ENCODE measurements at regions not wholly inside any gene's neighbourhood (a gene's known extent, or its start where the extent isn't known, plus 50 kb on each side); places are given as distances from the start of the nearest gene placed in this dataset.
A peak's percentile ranks its signal among the peaks of the same experiment; 100 is the strongest.

GRCh38 chr4:186936496-186937375, 213.1 kb upstream of the FAT1 start:
- DNase-seq, result no peak

- DNase-seq, result no peak
These were observed 215.6 kb upstream of the FAT1 start for GRCh38 chr4:186939226-186939625.

GRCh38 chr4:186939766-186940165, 216.1 kb upstream of the FAT1 start:
- peak; percentile 35 for DNase-seq

- no peak for DNase-seq
These were observed 216.8 kb upstream of the FAT1 start for GRCh38 chr4:186940476-186940875.

- DNase-seq, result no peak
These were observed 219.2 kb upstream of the FAT1 start for GRCh38 chr4:186942758-186943377.

- no peak for DNase-seq
These were observed 219.8 kb upstream of the FAT1 start for GRCh38 chr4:186943411-186943810.

- no peak for DNase-seq
These were observed 222.5 kb upstream of the FAT1 start for GRCh38 chr4:186946136-186946535.

GRCh38 chr4:186946682-186947294, 223.1 kb upstream of the FAT1 start:
- DNase-seq, result peak; percentile 2

- DNase-seq, result no peak
These were observed 224.9 kb upstream of the FAT1 start for GRCh38 chr4:186948361-186949242.

- DNase-seq, result no peak
These were observed 226.2 kb upstream of the FAT1 start for GRCh38 chr4:186949847-186950246.

- no peak for DNase-seq
These were observed 229.1 kb upstream of the FAT1 start for GRCh38 chr4:186952709-186953108.

- DNase-seq, result no peak
These were observed 230.1 kb upstream of the FAT1 start for GRCh38 chr4:186953599-186954260.

GRCh38 chr4:186954509-186954908, 230.9 kb upstream of the FAT1 start:
- DNase-seq, result no peak

GRCh38 chr4:186954956-186955355, 231.3 kb upstream of the FAT1 start:
- DNase-seq, result no peak

GRCh38 chr4:186957952-186958555, 234.4 kb upstream of the FAT1 start:
- no peak for DNase-seq

GRCh38 chr4:186958726-186959350, 235.2 kb upstream of the FAT1 start:
- no peak for DNase-seq

- no peak for DNase-seq
These were observed 256.5 kb upstream of the FAT1 start for GRCh38 chr4:186979961-186980745.

- DNase-seq, result no peak
These were observed 257.5 kb upstream of the FAT1 start for GRCh38 chr4:186981161-186981560.

GRCh38 chr4:186982160-186982559, 258.5 kb upstream of the FAT1 start:
- DNase-seq, result no peak

GRCh38 chr4:186984105-186984644, 260.5 kb upstream of the FAT1 start:
- no peak for DNase-seq

Data from hematopoietic multipotent progenitor cell treated with erythropoietin and hydrocortisone succinate and interleukin-3 and kit ligand, for 4 days (in vitro differentiated cells).